ENCODE measurements at regions not wholly inside any gene's neighbourhood (a gene's known extent, or its start where the extent isn't known, plus 50 kb on each side); places are given as distances from the start of the nearest gene placed in this dataset.

DNA sequence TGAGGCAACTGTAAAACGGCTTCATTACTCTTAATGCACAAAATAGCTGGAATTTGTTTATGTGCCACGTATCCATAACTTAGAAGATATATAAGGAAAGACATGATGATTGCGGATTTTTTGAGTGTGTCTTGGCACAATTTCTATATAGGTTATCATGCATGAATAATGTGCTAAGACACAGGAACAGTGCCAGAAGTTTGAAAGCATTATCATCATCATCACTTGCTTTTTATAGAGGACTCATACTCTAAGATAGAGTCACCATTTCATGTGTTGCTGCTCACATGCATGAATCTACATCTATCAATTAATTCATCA, 113.4 kb downstream of the ELOVL4 start:
- TF ChIP-seq, protein P1, sequence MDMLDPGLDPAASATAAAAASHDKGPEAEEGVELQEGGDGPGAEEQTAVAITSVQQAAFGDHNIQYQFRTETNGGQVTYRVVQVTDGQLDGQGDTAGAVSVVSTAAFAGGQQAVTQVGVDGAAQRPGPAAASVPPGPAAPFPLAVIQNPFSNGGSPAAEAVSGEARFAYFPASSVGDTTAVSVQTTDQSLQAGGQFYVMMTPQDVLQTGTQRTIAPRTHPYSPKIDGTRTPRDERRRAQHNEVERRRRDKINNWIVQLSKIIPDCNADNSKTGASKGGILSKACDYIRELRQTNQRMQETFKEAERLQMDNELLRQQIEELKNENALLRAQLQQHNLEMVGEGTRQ (IDR thresholded peaks at IDR 0.05; ENCODE audit: borderline replicate concordance, low read depth, low read length) = no peak
- TF ChIP-seq, protein P2, sequence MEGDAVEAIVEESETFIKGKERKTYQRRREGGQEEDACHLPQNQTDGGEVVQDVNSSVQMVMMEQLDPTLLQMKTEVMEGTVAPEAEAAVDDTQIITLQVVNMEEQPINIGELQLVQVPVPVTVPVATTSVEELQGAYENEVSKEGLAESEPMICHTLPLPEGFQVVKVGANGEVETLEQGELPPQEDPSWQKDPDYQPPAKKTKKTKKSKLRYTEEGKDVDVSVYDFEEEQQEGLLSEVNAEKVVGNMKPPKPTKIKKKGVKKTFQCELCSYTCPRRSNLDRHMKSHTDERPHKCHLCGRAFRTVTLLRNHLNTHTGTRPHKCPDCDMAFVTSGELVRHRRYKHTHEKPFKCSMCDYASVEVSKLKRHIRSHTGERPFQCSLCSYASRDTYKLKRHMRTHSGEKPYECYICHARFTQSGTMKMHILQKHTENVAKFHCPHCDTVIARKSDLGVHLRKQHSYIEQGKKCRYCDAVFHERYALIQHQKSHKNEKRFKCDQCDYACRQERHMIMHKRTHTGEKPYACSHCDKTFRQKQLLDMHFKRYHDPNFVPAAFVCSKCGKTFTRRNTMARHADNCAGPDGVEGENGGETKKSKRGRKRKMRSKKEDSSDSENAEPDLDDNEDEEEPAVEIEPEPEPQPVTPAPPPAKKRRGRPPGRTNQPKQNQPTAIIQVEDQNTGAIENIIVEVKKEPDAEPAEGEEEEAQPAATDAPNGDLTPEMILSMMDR (IDR thresholded peaks at IDR 0.05) = no peak

Measured in SK-N-SH (cell line).